H9 (cell line): ENCODE measurements at regions not wholly inside any gene's neighbourhood (a gene's known extent, or its start where the extent isn't known, plus 50 kb on each side); places are given as distances from the start of the nearest gene placed in this dataset.

Experiments used
- DNase-seq: peaks from one replicate; pipeline ENCODE4 v3.0.0-alpha.2; 2017
- H2AFZ ChIP-seq: one replicate; pipeline ENCODE4 v1.6.1; 2013; ENCODE audit warnings: mild to moderate bottlenecking, low read length, control low read depth, moderate library complexity
- H2AK5ac ChIP-seq: 2 replicates; pipeline ENCODE4 v1.6.1; 2013; ENCODE audit warnings: low read length, control low read depth, mixed read lengths; ENCODE audit not compliant: insufficient read length
- H2BK120ac ChIP-seq: one replicate; pipeline ENCODE4 v1.6.1; 2013; ENCODE audit warnings: low read depth, mild to moderate bottlenecking, low read length, control low read depth, inconsistent platforms; ENCODE audit not compliant: poor library complexity, severe bottlenecking
- H2BK12ac ChIP-seq: 2 replicates; pipeline ENCODE4 v1.6.1; 2013; ENCODE audit warnings: low read length, control low read depth, mixed read lengths, low read depth; ENCODE audit not compliant: insufficient read length
- H2BK15ac ChIP-seq: 2 replicates; pipeline ENCODE4 v1.6.1; 2013; ENCODE audit warnings: low read depth, low read length, control low read depth
- H2BK20ac ChIP-seq: one replicate; pipeline ENCODE4 v1.6.1; 2013; ENCODE audit warnings: low read depth, mild to moderate bottlenecking, low read length, control low read depth, inconsistent platforms; ENCODE audit not compliant: poor library complexity, severe bottlenecking
- H2BK5ac ChIP-seq: 2 replicates; pipeline ENCODE4 v1.6.1; 2013; ENCODE audit warnings: low read length, control low read depth, mixed read lengths; ENCODE audit not compliant: insufficient read length
- H3K14ac ChIP-seq: 2 replicates; pipeline ENCODE4 v1.6.1; 2013; ENCODE audit warnings: low read length, control low read depth; ENCODE audit not compliant: insufficient read depth
- H3K18ac ChIP-seq: 2 replicates; pipeline ENCODE4 v1.6.1; 2013; ENCODE audit warnings: low read depth, mild to moderate bottlenecking, mixed read lengths, low read length, control low read depth; ENCODE audit not compliant: insufficient read length
- H3K23ac ChIP-seq: 2 replicates; pipeline ENCODE4 v1.6.1; 2013; ENCODE audit warnings: low read length, control low read depth, mixed read lengths, low read depth; ENCODE audit not compliant: insufficient read length
- H3K23me2 ChIP-seq: 2 replicates; pipeline ENCODE4 v1.6.1; 2013; ENCODE audit warnings: low read depth, mild to moderate bottlenecking, mixed read lengths, low read length, control low read depth; ENCODE audit not compliant: insufficient read length, poor library complexity, severe bottlenecking
- H3K27ac ChIP-seq: 2 replicates; pipeline ENCODE4 v1.5.1; 2013; ENCODE audit warnings: low read length, control low read depth, mixed read lengths, low read depth; ENCODE audit not compliant: insufficient read length
- H3K27me3 ChIP-seq: 2 replicates; pipeline ENCODE4 v1.6.1; 2013; ENCODE audit warnings: low read length, control low read depth, inconsistent platforms; ENCODE audit not compliant: insufficient read depth
- H3K4ac ChIP-seq: 2 replicates; pipeline ENCODE4 v1.6.1; 2013; ENCODE audit warnings: low read depth, mild to moderate bottlenecking, control low read depth, inconsistent platforms, low read length, moderate library complexity
- H3K4me1 ChIP-seq: 2 replicates; pipeline ENCODE4 v1.6.1; 2013; ENCODE audit warnings: low read length, control low read depth, inconsistent platforms; ENCODE audit not compliant: insufficient read depth
- H3K4me2 ChIP-seq: 2 replicates; pipeline ENCODE4 v1.6.1; 2013; ENCODE audit warnings: low read length, control low read depth, mixed read lengths; ENCODE audit not compliant: insufficient read length, insufficient read depth
- H3K56ac ChIP-seq: 2 replicates; pipeline ENCODE4 v1.6.1; 2013; ENCODE audit warnings: low read depth, mild to moderate bottlenecking, mixed read lengths, low read length, control low read depth; ENCODE audit not compliant: insufficient read length
- H3K79me1 ChIP-seq: 2 replicates; pipeline ENCODE4 v1.6.1; 2013; ENCODE audit warnings: low read depth, mild to moderate bottlenecking, moderate library complexity, low read length, control low read depth, inconsistent platforms; ENCODE audit not compliant: insufficient read depth, poor library complexity, severe bottlenecking
- H3K79me2 ChIP-seq: 2 replicates; pipeline ENCODE4 v1.6.1; 2013; ENCODE audit warnings: low read length, control low read depth, inconsistent platforms; ENCODE audit not compliant: insufficient read depth
- H3K9ac ChIP-seq: 2 replicates; pipeline ENCODE4 v1.6.1; 2013; ENCODE audit warnings: low read length, control low read depth, mixed read lengths; ENCODE audit not compliant: insufficient read length; ENCODE audit errors: extremely low read depth
- H3K9me3 ChIP-seq: one replicate; pipeline ENCODE4 v1.6.1; 2013; ENCODE audit warnings: low read depth, low read length, inconsistent platforms; ENCODE audit not compliant: control insufficient read depth
- H3T11ph ChIP-seq: one replicate; pipeline ENCODE4 v1.6.1; 2013; ENCODE audit warnings: mild to moderate bottlenecking, low read length, control low read depth, inconsistent platforms
- H4K20me1 ChIP-seq: one replicate; pipeline ENCODE4 v1.6.1; 2013; ENCODE audit not compliant: control insufficient read depth, insufficient read length, insufficient read depth
- H4K5ac ChIP-seq: 2 replicates; pipeline ENCODE4 v1.6.1; 2013; ENCODE audit warnings: low read depth, mild to moderate bottlenecking, mixed read lengths, low read length, control low read depth; ENCODE audit not compliant: insufficient read length
- H4K8ac ChIP-seq: replicated peaks from 2 replicates; pipeline ENCODE4 v1.6.1; 2013; ENCODE audit warnings: low read length, control low read depth, mixed read lengths, low read depth; ENCODE audit not compliant: insufficient read length
- H4K91ac ChIP-seq: 2 replicates; pipeline ENCODE4 v1.6.1; 2013; ENCODE audit warnings: low read depth, mild to moderate bottlenecking, moderate library complexity, mixed read lengths, low read length, control low read depth; ENCODE audit not compliant: insufficient read length
- H3K27ac Mint-ChIP-seq, 3 experiments: 2 replicates in 2 of 3; 3 replicates in 1 of 3; pipeline ENCODE4 v1.8.0; 2020 to 2021; ENCODE audit warnings: mixed read lengths in 3 of 3, mild to moderate bottlenecking in 1 of 3, moderate library complexity in 1 of 3
- H3K27me3 Mint-ChIP-seq: 2 replicates; pipeline ENCODE4 v1.8.0; 2021; ENCODE audit warnings: low read depth, mild to moderate bottlenecking, moderate library complexity, mixed read lengths
- H3K36me3 Mint-ChIP-seq, 3 experiments: 2 replicates in 2 of 3; 3 replicates in 1 of 3; pipeline ENCODE4 v1.8.0; 2020 to 2021; ENCODE audit warnings: low read depth in 3 of 3, mixed read lengths in 3 of 3; ENCODE audit not compliant: insufficient read depth in 1 of 3
- H3K4me1 Mint-ChIP-seq, 2 experiments: 2 replicates each; pipeline ENCODE4 v1.8.0; 2020; ENCODE audit warnings: mixed read lengths in 2 of 2
- H3K4me3 Mint-ChIP-seq, 2 experiments: 2 replicates in 1 of 2; 3 replicates in 1 of 2; pipeline ENCODE4 v1.8.0; 2020 to 2021; ENCODE audit warnings: mild to moderate bottlenecking in 2 of 2, mixed read lengths in 2 of 2, moderate library complexity in 1 of 2
- H3K9me3 Mint-ChIP-seq, 2 experiments: 2 replicates in 1 of 2; 3 replicates in 1 of 2; pipeline ENCODE4 v1.8.0; 2020; ENCODE audit warnings: mild to moderate bottlenecking in 2 of 2, mixed read lengths in 2 of 2, moderate library complexity in 1 of 2
- CTCF ChIP-seq: fragments of 200-600 bp; sonication (generic); conservative IDR thresholded peaks from 3 replicates; pipeline ENCODE4 v1.8.0; 2021; ENCODE audit warnings: antibody characterized with exemption, mild to moderate bottlenecking
- WGBS: extraction: QIAGEN DNeasy Blood & Tissue Kit; methylation state at CpG from one replicate; pipeline ENCODE4 v1.1.7; 2013; ENCODE audit warnings: missing lambda C conversion rate, low lambda C conversion rate, mixed read lengths; ENCODE audit not compliant: insufficient read length; ENCODE audit errors: extremely low coverage; 5-methylcytosine and 5-hydroxymethylcytosine counted together

- no peaks in the 10 kb centered on the region for H3K4me1 ChIP-seq
- no peak overlapping the region for H3K4me3 Mint-ChIP-seq
- H3K27ac ChIP-seq = no peak overlapping the region
- TF ChIP-seq CTCF = no peak
- H3K9me3 Mint-ChIP-seq = no peaks in the 10 kb centered on the region
- H2BK20ac ChIP-seq = no peak overlapping the region
- H3K4ac ChIP-seq = no peak overlapping the region
- no peaks in the 10 kb centered on the region for H3K79me2 ChIP-seq
- no peak overlapping the region for H3K9ac ChIP-seq
- H3K56ac ChIP-seq = no peak overlapping the region
- no peak overlapping the region for H3K14ac ChIP-seq
- H2BK120ac ChIP-seq = no peak overlapping the region
- H3K36me3 Mint-ChIP-seq = no peaks in the 10 kb centered on the region
- no peak overlapping the region for H2AFZ ChIP-seq
- H3K9me3 ChIP-seq = no peaks in the 10 kb centered on the region
- no peaks in the 10 kb centered on the region; a peak in 1 of 4 replicates for H3K4me1 Mint-ChIP-seq
- no peaks in the 10 kb centered on the region for H3K27me3 ChIP-seq
- H4K20me1 ChIP-seq = no peaks in the 10 kb centered on the region
- no peak overlapping the region for H3T11ph ChIP-seq
- H2BK12ac ChIP-seq = no peak overlapping the region
- H3K27ac Mint-ChIP-seq = no peak overlapping the region
- no peak overlapping the region for H3K23ac ChIP-seq
- H3K18ac ChIP-seq = no peak overlapping the region
- WGBS = no CpG with 5 or more reads among the region's 3 CpGs
- H3K27me3 Mint-ChIP-seq = no peaks in the 10 kb centered on the region
- H2AK5ac ChIP-seq = no peak overlapping the region
- no peak overlapping the region for H3K4me2 ChIP-seq
- DNase-seq = no peak
- H3K23me2 ChIP-seq = no peaks in the 10 kb centered on the region
- H2BK5ac ChIP-seq = no peak overlapping the region
- no peak overlapping the region for H4K91ac ChIP-seq
- no peak overlapping the region for H4K5ac ChIP-seq
- H4K8ac ChIP-seq = no peak overlapping the region
- H3K79me1 ChIP-seq = no peaks in the 10 kb centered on the region
- H2BK15ac ChIP-seq = no peak overlapping the region
Measured at GRCh38 chr1:98221923-98222322, 301.1 kb upstream of the DPYD start.
